Breast epithelium (tissue), 3 donors: ENCODE measurements at regions not wholly inside any gene's neighbourhood (a gene's known extent, or its start where the extent isn't known, plus 50 kb on each side); places are given as distances from the start of the nearest gene placed in this dataset.

ENCODE experiments used
- POLR2AphosphoS5 ChIP-seq, 3 donors: sonication (generic); formaldehyde crosslinking; IDR thresholded peaks; one replicate each; pipeline ENCODE4 v1.6.1; 2017; ENCODE audit warnings: antibody characterized with exemption in 3 of 3
- TF ChIP-seq, protein P1 (sequence below), 3 donors: fragments of 450-650 bp; IDR thresholded peaks; one replicate each; pipeline ENCODE4 v1.5.1; 2016 to 2017; ENCODE audit warnings: antibody characterized with exemption in 3 of 3, mild to moderate bottlenecking in 3 of 3, moderate library complexity in 3 of 3

- TF ChIP-seq, protein P1, sequence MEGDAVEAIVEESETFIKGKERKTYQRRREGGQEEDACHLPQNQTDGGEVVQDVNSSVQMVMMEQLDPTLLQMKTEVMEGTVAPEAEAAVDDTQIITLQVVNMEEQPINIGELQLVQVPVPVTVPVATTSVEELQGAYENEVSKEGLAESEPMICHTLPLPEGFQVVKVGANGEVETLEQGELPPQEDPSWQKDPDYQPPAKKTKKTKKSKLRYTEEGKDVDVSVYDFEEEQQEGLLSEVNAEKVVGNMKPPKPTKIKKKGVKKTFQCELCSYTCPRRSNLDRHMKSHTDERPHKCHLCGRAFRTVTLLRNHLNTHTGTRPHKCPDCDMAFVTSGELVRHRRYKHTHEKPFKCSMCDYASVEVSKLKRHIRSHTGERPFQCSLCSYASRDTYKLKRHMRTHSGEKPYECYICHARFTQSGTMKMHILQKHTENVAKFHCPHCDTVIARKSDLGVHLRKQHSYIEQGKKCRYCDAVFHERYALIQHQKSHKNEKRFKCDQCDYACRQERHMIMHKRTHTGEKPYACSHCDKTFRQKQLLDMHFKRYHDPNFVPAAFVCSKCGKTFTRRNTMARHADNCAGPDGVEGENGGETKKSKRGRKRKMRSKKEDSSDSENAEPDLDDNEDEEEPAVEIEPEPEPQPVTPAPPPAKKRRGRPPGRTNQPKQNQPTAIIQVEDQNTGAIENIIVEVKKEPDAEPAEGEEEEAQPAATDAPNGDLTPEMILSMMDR (IDR thresholded peaks at IDR 0.05) = no peak
- no peak for TF ChIP-seq POLR2AphosphoS5 (IDR thresholded peaks at IDR 0.05)
Observed at GRCh38 chr10:10479465-10479864, 538.2 kb upstream of the CELF2 start.
